K562 (cell line): ENCODE measurements at regions not wholly inside any gene's neighbourhood (a gene's known extent, or its start where the extent isn't known, plus 50 kb on each side); places are given as distances from the start of the nearest gene placed in this dataset.

Source experiments
- ATAC-seq: fragments of 200-7000 bp; cut with Tn5 transposase; 3 replicates; pipeline ENCODE4 v1.9.1; 2020; ENCODE audit warnings: moderate library complexity
- BruUV-seq: library from RNA; stranded (reverse); fragments of 400-500 nt; replicated peaks from 2 replicates; lab custom pipeline; 2021; lab: Mats Ljungman, UMichigan
- CTCF ChIA-PET: fragments of 300-600 bp; formaldehyde crosslinking; extraction: SDS; loops from one replicate; lab custom pipeline; 2021; ENCODE audit warnings: low intra/inter-chr PET ratio; lab: Yijun Ruan, JAX
- POLR2A ChIA-PET: fragments of 300-600, 350-650 bp; sonication (Branson Sonifier 250); formaldehyde crosslinking; extraction: SDS; loops from one replicate; lab custom pipeline; 2021; ENCODE audit warnings: antibody characterized with exemption, inconsistent platforms; lab: Yijun Ruan, JAX
- DNase-seq, 4 experiments: peaks; one replicate each; pipeline versions ENCODE4 v3.0.0 to v3.0.0-alpha.2; 2011 to 2018; ENCODE audit warnings: low spot score in 3 of 4, mixed read lengths in 3 of 4; ENCODE audit errors: extremely low read depth in 1 of 4
- FAIRE-seq: peaks from 2 replicates; lab custom pipeline; 2011; peaks lifted over from hg19 to GRCh38; lab: Jason Lieb, UNC
- H2AFZ ChIP-seq: 2 replicates; pipeline ENCODE4 v1.6.0; 2011; ENCODE audit warnings: low read depth, low read length, control low read depth, inconsistent platforms
- H3K27ac ChIP-seq: fragments of 200-600 bp; 3 replicates; pipeline ENCODE4 v1.8.0; 2011; ENCODE audit warnings: low read depth, mild to moderate bottlenecking, control low read depth, inconsistent platforms, low read length, moderate library complexity, mixed read lengths; ENCODE audit errors: extremely low read depth
- H3K27me3 ChIP-seq, 2 experiments: fragments of 300-600 bp in 1 of 2; 2 replicates in 1 of 2; 3 replicates in 1 of 2; pipeline versions ENCODE4 v1.6.0 to v1.8.0; 2011; ENCODE audit warnings: inconsistent platforms in 2 of 2, low read length in 2 of 2, mild to moderate bottlenecking in 1 of 2, mixed read lengths in 1 of 2, moderate library complexity in 1 of 2; ENCODE audit not compliant: control insufficient read depth in 2 of 2, insufficient read depth in 2 of 2
- H3K36me3 ChIP-seq: fragments of 300-600 bp; 3 replicates; pipeline ENCODE4 v1.8.0; 2011; ENCODE audit warnings: mild to moderate bottlenecking, low read length, inconsistent platforms; ENCODE audit not compliant: control insufficient read depth, insufficient read depth
- H3K4me1 ChIP-seq, 2 experiments: fragments of 200-600 bp in 1 of 2; replicated peaks in 1 of 2; 2 replicates in 1 of 2; 3 replicates in 1 of 2; pipeline versions ENCODE4 v1.5.1 to v1.8.0; 2011; ENCODE audit warnings: inconsistent platforms in 2 of 2, low read length in 2 of 2, mild to moderate bottlenecking in 1 of 2, mixed read lengths in 1 of 2, moderate library complexity in 1 of 2; ENCODE audit not compliant: control insufficient read depth in 2 of 2, insufficient read depth in 2 of 2
- H3K4me2 ChIP-seq: 2 replicates; pipeline ENCODE4 v1.6.1; 2011; ENCODE audit warnings: low read length, control low read depth, inconsistent platforms, mixed read lengths; ENCODE audit not compliant: insufficient read depth
- H3K4me3 ChIP-seq: fragments of 200-600 bp; sonication (generic), shearing (Covaris generic); 2 replicates; pipeline ENCODE4 v1.5.1; 2016; ENCODE audit warnings: control low read depth, inconsistent platforms
- H3K79me2 ChIP-seq: fragments of 200-600 bp; 3 replicates; pipeline ENCODE4 v1.8.0; 2011; ENCODE audit warnings: low read length, inconsistent platforms; ENCODE audit not compliant: control insufficient read depth, insufficient read depth
- H3K9ac ChIP-seq, 2 experiments: 2 replicates each; pipeline versions ENCODE4 v1.6.0 to v1.6.1; 2011; ENCODE audit warnings: low read depth in 2 of 2, low read length in 2 of 2, control low read depth in 1 of 2, inconsistent platforms in 1 of 2, mild to moderate bottlenecking in 1 of 2, mixed read lengths in 1 of 2; ENCODE audit not compliant: insufficient read depth in 1 of 2
- H3K9me1 ChIP-seq: one replicate; pipeline ENCODE4 v1.6.0; 2011; ENCODE audit warnings: inconsistent platforms, mild to moderate bottlenecking, low read length, moderate library complexity; ENCODE audit not compliant: control insufficient read depth, insufficient read depth
- H3K9me3 ChIP-seq: replicated peaks from 2 replicates; pipeline ENCODE4 v1.5.1; 2011; ENCODE audit warnings: low read depth, low read length, inconsistent platforms; ENCODE audit not compliant: control insufficient read depth, insufficient read depth
- H4K20me1 ChIP-seq: replicated peaks from 2 replicates; pipeline ENCODE4 v1.6.1; 2011; ENCODE audit warnings: low read length, inconsistent platforms, mixed read lengths; ENCODE audit not compliant: control insufficient read depth, insufficient read depth
- BMI1 ChIP-seq: fragments of 150-350 bp; IDR thresholded peaks from 2 replicates; pipeline ENCODE4 v1.6.1; 2014; ENCODE audit warnings: low read length
- CGGBP1 ChIP-seq: fragments of 250-450 bp; sonication (Bioruptor Pico); IDR thresholded peaks from 2 replicates; pipeline ENCODE4 v1.9.0; 2021; ENCODE audit warnings: mild to moderate bottlenecking
- DLX4 ChIP-seq: fragments of 250-450 bp; sonication (Bioruptor Pico); IDR thresholded peaks from 2 replicates; pipeline ENCODE4 v1.6.1; 2021; ENCODE audit warnings: mild to moderate bottlenecking
- EP400 ChIP-seq: fragments of 450-650 bp; IDR thresholded peaks from 2 replicates; pipeline ENCODE4 v1.6.1; 2017; ENCODE audit warnings: antibody characterized with exemption, mild to moderate bottlenecking, moderate library complexity
- ETV1 ChIP-seq: fragments of 450-650 bp; conservative IDR thresholded peaks from 2 replicates; pipeline ENCODE4 v1.6.1; 2016; ENCODE audit warnings: missing genetic modification characterization, control low read depth, low read depth, missing compliant biosample characterization
- HCFC1 ChIP-seq: IDR thresholded peaks from 2 replicates; pipeline ENCODE4 v1.6.1; 2012; ENCODE audit warnings: low read depth, low read length, improper control_type of control experiment
- HDAC2 ChIP-seq: fragments of 450-650 bp; IDR thresholded peaks from 2 replicates; pipeline ENCODE4 v1.6.1; 2016; ENCODE audit warnings: mild to moderate bottlenecking
- MEF2A ChIP-seq: IDR thresholded peaks from 2 replicates; pipeline ENCODE4 v1.6.1; 2011; ENCODE audit warnings: low read depth, mild to moderate bottlenecking, low read length, moderate library complexity; ENCODE audit not compliant: control insufficient read depth
- MEIS2 ChIP-seq: fragments of 450-650 bp; IDR thresholded peaks from 2 replicates; pipeline ENCODE4 v1.6.1; 2014; ENCODE audit warnings: mild to moderate bottlenecking; ENCODE audit not compliant: partially characterized antibody
- NR3C1 ChIP-seq: sonication (generic); formaldehyde crosslinking; IDR thresholded peaks from 2 replicates; pipeline ENCODE4 v1.8.1; 2022; ENCODE audit warnings: missing genetic modification reagents
- NUFIP1 ChIP-seq: fragments of 450-650 bp; IDR thresholded peaks from 2 replicates; pipeline ENCODE4 v1.6.1; 2018; ENCODE audit not compliant: partially characterized antibody
- STAT5A ChIP-seq: IDR thresholded peaks from 2 replicates; pipeline ENCODE4 v1.6.1; 2012; ENCODE audit warnings: low read length, inconsistent platforms, borderline replicate concordance
- TOE1 ChIP-seq, 2 experiments: fragments of 450-650 bp in 1 of 2; sonication (generic) in 1 of 2; formaldehyde crosslinking in 1 of 2; IDR thresholded peaks; 2 replicates each; pipeline versions ENCODE4 v1.7.1 to v1.8.0; 2016 to 2022; ENCODE audit warnings: borderline replicate concordance in 2 of 2, mild to moderate bottlenecking in 2 of 2, antibody characterized with exemption in 1 of 2, inconsistent platforms in 1 of 2, low read depth in 1 of 2, missing genetic modification reagents in 1 of 2, moderate library complexity in 1 of 2
- ZNF316 ChIP-seq: fragments of 450-650 bp; IDR thresholded peaks from 2 replicates; pipeline ENCODE4 v1.6.1; 2016
- ZNF551 ChIP-seq: fragments of 250-450 bp; sonication (Bioruptor Pico); IDR thresholded peaks from 2 replicates; pipeline ENCODE4 v1.5.0; 2021; ENCODE audit warnings: mild to moderate bottlenecking, moderate library complexity
- ZNF76 ChIP-seq: fragments of 250-450 bp; sonication (Bioruptor Pico); IDR thresholded peaks from 2 replicates; pipeline ENCODE4 v1.4.0; 2020; ENCODE audit warnings: mild to moderate bottlenecking, moderate library complexity, borderline replicate concordance
- WGBS: fragments of 100-300 bp; shearing (Covaris generic); methylation state at CpG from one replicate; pipeline ENCODE4 v1.1.6; 2016; ENCODE audit warnings: low coverage, mixed read lengths; ENCODE audit not compliant: insufficient coverage; ENCODE audit errors: missing lambda C conversion rate; 5-methylcytosine and 5-hydroxymethylcytosine counted together
- in situ Hi-C: fragments of 300-500 bp; cut with MboI; formaldehyde crosslinking; loops from 4 replicates; pipeline ENCODE4 v1.15.0; 2018; ENCODE audit warnings: inconsistent platforms, mixed read lengths
- intact Hi-C: fragments of 100-400 bp; cut with micrococcal nuclease; formaldehyde crosslinking; loops from 2 replicates; pipeline ENCODE4 v1.14.2; 2022

- CTCF ChIA-PET, result no interaction called here
Measured at GRCh38 chr3:75337226-75337900, 326.8 kb upstream of the FRG2C start.

More at GRCh38 chr3:75337226-75337900, 326.8 kb upstream of the FRG2C start:
- DNase-seq (no peak), FAIRE-seq (no peak), ATAC-seq (no peak)
- Histone ChIP-seq H3K9me3 (no peaks in the 10 kb centered on the region), H3K36me3 (no peaks in the 10 kb centered on the region), H4K20me1 (no peaks in the 10 kb centered on the region), H3K4me3 (no peak overlapping the region), H3K4me2 (no peak overlapping the region), H3K79me2 (no peaks in the 10 kb centered on the region), H3K4me1 (no peaks in the 10 kb centered on the region)
- in situ Hi-C loops (no loop called here), intact Hi-C loops (no loop called here)
- POLR2A ChIA-PET, result no interaction called here
- TF ChIP-seq HDAC2, result no peak
- TF ChIP-seq EP400, result no peak
- no peak for TF ChIP-seq MEIS2
- TF ChIP-seq NR3C1 (CRISPR knock-in tag), result no peak
- no peak for TF ChIP-seq DLX4 (CRISPR knock-in tag)
- no peak for TF ChIP-seq ETV1 (tag)
- TF ChIP-seq NUFIP1, result no peak
- no peak for TF ChIP-seq MEF2A
- no peak for TF ChIP-seq ZNF551 (CRISPR knock-in tag)
- TF ChIP-seq ZNF76 (CRISPR knock-in tag), result no peak
- no peak for TF ChIP-seq ZNF316
- no peak for TF ChIP-seq CGGBP1 (CRISPR knock-in tag)
- TF ChIP-seq TOE1 (IDR thresholded peaks at IDR 0.05; ENCODE audit: borderline replicate concordance), result no peak
- TF ChIP-seq TOE1 (CRISPR knock-in tag; IDR thresholded peaks at IDR 0.05; ENCODE audit: borderline replicate concordance, low read depth), result no peak
- no peak for TF ChIP-seq STAT5A
- TF ChIP-seq BMI1, result no peak
- no peak for TF ChIP-seq HCFC1
- TF ChIP-seq, all 486 proteins: peak for 0
- 8% methylated on average over 2 of the region's 3 CpGs for WGBS
- Histone ChIP-seq H3K27ac (no peak overlapping the region), H3K9me1 (no peaks in the 10 kb centered on the region), H2AFZ (no peak overlapping the region), H3K9ac (no peak overlapping the region), H3K27me3 (no peaks in the 10 kb centered on the region; a peak in 1 of 5 replicates)
- BruUV-seq, result no TSS peak
